Natural killer cell (primary cell): ENCODE measurements at regions not wholly inside any gene's neighbourhood (a gene's known extent, or its start where the extent isn't known, plus 50 kb on each side); places are given as distances from the start of the nearest gene placed in this dataset.

Source experiments
- ATAC-seq, 3 donors: fragments of 150-1000 bp in 2 of 3; fragments of 200-7000 bp in 1 of 3; cut with Tn5 transposase; 1 replicate in 1 of 3; 2 replicates in 2 of 3; pipeline ENCODE4 v1.10.0; 2021; ENCODE audit warnings: mild to moderate bottlenecking in 2 of 3, moderate library complexity in 2 of 3
- DNase-seq, 2 donors: peaks; one replicate each; pipeline versions ENCODE4 v3.0.0 to v3.0.0-alpha.2; 2013 to 2021; ENCODE audit warnings: mixed read lengths in 1 of 2
- H3K27ac ChIP-seq: one replicate; pipeline ENCODE4 v1.5.1; 2013; ENCODE audit warnings: mild to moderate bottlenecking, low read length
- H3K27me3 ChIP-seq: one replicate; pipeline ENCODE4 v1.6.1; 2013; ENCODE audit warnings: low read length; ENCODE audit not compliant: control insufficient read depth, insufficient read depth
- H3K36me3 ChIP-seq: one replicate; pipeline ENCODE4 v1.6.1; 2013; ENCODE audit warnings: low read length; ENCODE audit not compliant: control insufficient read depth, insufficient read depth
- H3K4me1 ChIP-seq: one replicate; pipeline ENCODE4 v1.6.1; 2013; ENCODE audit warnings: low read length; ENCODE audit not compliant: control insufficient read depth, insufficient read depth
- H3K4me3 ChIP-seq: one replicate; pipeline ENCODE4 v1.5.1; 2013; ENCODE audit warnings: low read length
- H3K9me3 ChIP-seq: one replicate; pipeline ENCODE4 v1.6.1; 2013; ENCODE audit warnings: low read length; ENCODE audit not compliant: control insufficient read depth, insufficient read depth
- H3K27ac Mint-ChIP-seq, 2 donors: one replicate each; pipeline ENCODE4 v1.8.0; 2022; ENCODE audit warnings: mild to moderate bottlenecking in 2 of 2, mixed read lengths in 2 of 2, moderate library complexity in 1 of 2
- H3K27me3 Mint-ChIP-seq, 2 donors: one replicate each; pipeline ENCODE4 v1.8.0; 2022; ENCODE audit warnings: low read depth in 2 of 2, mixed read lengths in 2 of 2
- H3K36me3 Mint-ChIP-seq: one replicate; pipeline ENCODE4 v1.8.0; 2022; ENCODE audit warnings: mixed read lengths
- H3K4me1 Mint-ChIP-seq, 2 donors: one replicate each; pipeline ENCODE4 v1.8.0; 2022; ENCODE audit warnings: mixed read lengths in 2 of 2
- H3K4me3 Mint-ChIP-seq: one replicate; pipeline ENCODE4 v1.8.0; 2022; ENCODE audit warnings: mild to moderate bottlenecking, moderate library complexity, mixed read lengths
- H3K9me3 Mint-ChIP-seq, 2 donors: one replicate each; pipeline ENCODE4 v1.8.0; 2022; ENCODE audit warnings: mixed read lengths in 2 of 2
- WGBS: methylation state at CpG from one replicate; pipeline ENCODE4 v1.1.7; 2013; ENCODE audit warnings: missing lambda C conversion rate; ENCODE audit not compliant: insufficient coverage; 5-methylcytosine and 5-hydroxymethylcytosine counted together
- intact Hi-C: fragments of 100-400 bp; cut with micrococcal nuclease; formaldehyde crosslinking; loops from one replicate; pipeline ENCODE4 v1.14.2; 2022
- TF ChIP-seq, protein P1 (sequence below): fragments of 200-600 bp; IDR thresholded peaks from one replicate; pipeline ENCODE4 v1.8.0; 2022; ENCODE audit warnings: antibody characterized with exemption

DNA sequence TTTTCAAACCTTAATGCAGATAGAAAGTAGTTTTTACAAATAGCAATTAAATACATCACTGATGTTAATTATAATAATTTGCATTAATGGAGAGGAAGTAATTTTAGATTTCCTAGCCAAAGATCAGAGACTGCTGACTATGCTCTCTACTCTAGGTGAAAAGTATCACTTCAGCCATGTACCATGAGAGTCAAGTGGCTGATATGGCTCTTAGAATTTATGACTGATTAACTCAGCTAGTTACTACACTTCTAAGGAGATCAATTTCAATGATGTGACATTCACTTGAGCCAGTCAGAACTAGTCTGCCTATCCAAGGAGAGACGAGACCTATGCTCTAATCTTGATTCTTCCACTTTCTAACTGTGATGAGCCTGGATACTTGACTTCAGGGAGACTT is 405.7 kb upstream of the RORA start:
- no peaks in the 10 kb centered on the region for H3K36me3 Mint-ChIP-seq
- Histone ChIP-seq H3K36me3 (no peaks in the 10 kb centered on the region), H3K27me3 (peaks cover 4% of the 10 kb centered on the region), H3K9me3 (no peaks in the 10 kb centered on the region), H3K4me1 (no peaks in the 10 kb centered on the region), H3K27ac (no peak overlapping the region), H3K4me3 (no peak overlapping the region)
- no peak overlapping the region for H3K4me3 Mint-ChIP-seq
- H3K27ac Mint-ChIP-seq = no peak overlapping the region
- ATAC-seq (no peak), DNase-seq (no peak)
- TF ChIP-seq, protein P1, sequence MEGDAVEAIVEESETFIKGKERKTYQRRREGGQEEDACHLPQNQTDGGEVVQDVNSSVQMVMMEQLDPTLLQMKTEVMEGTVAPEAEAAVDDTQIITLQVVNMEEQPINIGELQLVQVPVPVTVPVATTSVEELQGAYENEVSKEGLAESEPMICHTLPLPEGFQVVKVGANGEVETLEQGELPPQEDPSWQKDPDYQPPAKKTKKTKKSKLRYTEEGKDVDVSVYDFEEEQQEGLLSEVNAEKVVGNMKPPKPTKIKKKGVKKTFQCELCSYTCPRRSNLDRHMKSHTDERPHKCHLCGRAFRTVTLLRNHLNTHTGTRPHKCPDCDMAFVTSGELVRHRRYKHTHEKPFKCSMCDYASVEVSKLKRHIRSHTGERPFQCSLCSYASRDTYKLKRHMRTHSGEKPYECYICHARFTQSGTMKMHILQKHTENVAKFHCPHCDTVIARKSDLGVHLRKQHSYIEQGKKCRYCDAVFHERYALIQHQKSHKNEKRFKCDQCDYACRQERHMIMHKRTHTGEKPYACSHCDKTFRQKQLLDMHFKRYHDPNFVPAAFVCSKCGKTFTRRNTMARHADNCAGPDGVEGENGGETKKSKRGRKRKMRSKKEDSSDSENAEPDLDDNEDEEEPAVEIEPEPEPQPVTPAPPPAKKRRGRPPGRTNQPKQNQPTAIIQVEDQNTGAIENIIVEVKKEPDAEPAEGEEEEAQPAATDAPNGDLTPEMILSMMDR = no peak
- peaks cover 20 to 58% of the 10 kb centered on the region in 2 donors for H3K27me3 Mint-ChIP-seq
- 71% methylated on average over 1 of the region's 1 CpG for WGBS
- intact Hi-C loops = no loop called here
- no peaks in the 10 kb centered on the region for H3K4me1 Mint-ChIP-seq
- H3K9me3 Mint-ChIP-seq = peaks cover 0 to 2% of the 10 kb centered on the region in 2 donors

DNA sequence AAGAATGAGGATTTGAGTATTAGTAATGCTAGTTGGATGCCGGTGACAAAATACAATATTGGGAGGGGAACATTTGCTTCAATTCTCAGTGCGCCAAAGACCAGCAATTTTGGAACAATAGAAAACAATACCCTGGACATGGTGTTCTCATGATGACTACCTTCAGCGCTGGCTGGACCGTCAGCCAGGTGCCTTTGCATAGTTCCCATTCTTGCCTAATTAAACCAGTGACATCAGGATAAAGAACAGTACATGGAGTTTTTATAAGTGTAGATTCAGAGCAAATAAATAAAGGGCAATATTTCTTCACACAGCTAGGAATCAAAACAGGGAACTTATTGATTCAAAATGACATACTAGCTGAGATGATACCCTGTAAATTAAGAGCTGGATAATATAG is 404.8 kb upstream of the RORA start:
- Histone ChIP-seq H3K4me1 (no peaks in the 10 kb centered on the region), H3K9me3 (no peaks in the 10 kb centered on the region), H3K4me3 (no peak overlapping the region), H3K36me3 (no peaks in the 10 kb centered on the region), H3K27me3 (peaks cover 4% of the 10 kb centered on the region), H3K27ac (no peak overlapping the region)
- H3K27ac Mint-ChIP-seq = no peak overlapping the region
- H3K27me3 Mint-ChIP-seq = peaks cover 20 to 49% of the 10 kb centered on the region in 2 donors
- H3K9me3 Mint-ChIP-seq = peaks cover 0 to 2% of the 10 kb centered on the region in 2 donors
- no peak for ATAC-seq
- TF ChIP-seq, protein P1 = no peak
- H3K36me3 Mint-ChIP-seq = no peaks in the 10 kb centered on the region
- intact Hi-C loops = no loop called here
- no peak for DNase-seq
- no peak overlapping the region for H3K4me3 Mint-ChIP-seq
- H3K4me1 Mint-ChIP-seq = no peaks in the 10 kb centered on the region
- 91% methylated on average over 4 of the region's 4 CpGs for WGBS

DNA sequence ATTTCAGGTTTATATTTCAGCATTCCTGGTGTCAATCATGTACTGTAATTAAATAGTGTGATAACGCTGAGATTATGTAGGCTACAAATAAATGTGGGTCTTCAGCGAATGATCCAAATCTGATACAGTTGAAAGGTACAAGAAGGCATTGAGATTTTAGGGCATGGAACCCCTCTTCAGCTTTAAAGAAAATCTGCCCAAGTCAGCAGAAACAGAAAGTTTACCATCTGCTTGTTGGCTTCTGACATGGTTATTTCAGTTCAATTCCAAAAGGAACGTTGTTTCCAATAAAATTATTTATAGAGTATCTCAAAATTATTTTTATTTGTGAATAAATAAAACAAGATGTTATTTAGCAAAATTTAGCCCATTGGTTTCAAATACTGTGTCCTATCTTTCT is 400.2 kb upstream of the RORA start:
- 96% methylated on average over 2 of the region's 3 CpGs for WGBS
- H3K4me1 Mint-ChIP-seq = no peaks in the 10 kb centered on the region
- H3K4me1 ChIP-seq = no peaks in the 10 kb centered on the region
- H3K27me3 Mint-ChIP-seq = peaks cover 13 to 36% of the 10 kb centered on the region in 2 donors
- intact Hi-C loops = no loop called here
- H3K36me3 Mint-ChIP-seq = no peaks in the 10 kb centered on the region
- H3K4me3 Mint-ChIP-seq = no peak overlapping the region
- H3K9me3 Mint-ChIP-seq = peaks cover 0 to 2% of the 10 kb centered on the region in 2 donors
- no peak overlapping the region for H3K27ac ChIP-seq
- no peak overlapping the region for H3K27ac Mint-ChIP-seq
- H3K4me3 ChIP-seq = no peak overlapping the region
- ATAC-seq (no peak), DNase-seq (no peak)
- H3K9me3 ChIP-seq = no peaks in the 10 kb centered on the region
- TF ChIP-seq, protein P1 = no peak
- H3K36me3 ChIP-seq = no peaks in the 10 kb centered on the region
- peaks cover 3% of the 10 kb centered on the region for H3K27me3 ChIP-seq

DNA sequence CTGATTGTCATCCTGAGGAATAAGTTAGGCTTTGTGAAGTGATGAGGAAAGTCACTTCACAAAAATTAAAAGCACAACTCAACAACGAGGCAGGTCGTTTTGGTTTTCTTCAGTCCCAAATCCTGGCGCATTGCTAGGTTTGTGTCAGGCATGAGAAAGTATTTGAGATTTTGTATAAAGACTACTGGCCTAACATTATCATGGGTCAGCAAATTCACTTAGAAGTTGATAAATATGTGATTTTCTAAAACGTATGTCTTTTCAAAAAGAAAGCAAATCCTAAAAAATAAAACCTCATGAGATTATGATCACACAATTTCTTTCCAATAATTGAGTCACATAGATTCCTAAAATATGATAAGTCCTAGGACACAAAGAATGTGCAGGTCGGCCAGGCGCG is 395.8 kb upstream of the RORA start:
- DNase-seq (no peak), ATAC-seq (no peak)
- Histone ChIP-seq H3K4me1 (no peaks in the 10 kb centered on the region), H3K27ac (no peak overlapping the region), H3K4me3 (no peak overlapping the region), H3K27me3 (no peaks in the 10 kb centered on the region), H3K9me3 (no peaks in the 10 kb centered on the region), H3K36me3 (no peaks in the 10 kb centered on the region)
- H3K4me3 Mint-ChIP-seq = no peak overlapping the region
- no peak overlapping the region for H3K27ac Mint-ChIP-seq
- TF ChIP-seq, protein P1 = no peak
- WGBS = 95% methylated on average over 7 of the region's 7 CpGs
- no peaks in the 10 kb centered on the region for H3K4me1 Mint-ChIP-seq
- intact Hi-C loops = no loop called here
- no peaks in the 10 kb centered on the region for H3K36me3 Mint-ChIP-seq
- no peaks in the 10 kb centered on the region for H3K9me3 Mint-ChIP-seq
- peaks cover 11 to 52% of the 10 kb centered on the region in 2 donors for H3K27me3 Mint-ChIP-seq
